ENCODE measurements at regions not wholly inside any gene's neighbourhood (a gene's known extent, or its start where the extent isn't known, plus 50 kb on each side); places are given as distances from the start of the nearest gene placed in this dataset.

DNA sequence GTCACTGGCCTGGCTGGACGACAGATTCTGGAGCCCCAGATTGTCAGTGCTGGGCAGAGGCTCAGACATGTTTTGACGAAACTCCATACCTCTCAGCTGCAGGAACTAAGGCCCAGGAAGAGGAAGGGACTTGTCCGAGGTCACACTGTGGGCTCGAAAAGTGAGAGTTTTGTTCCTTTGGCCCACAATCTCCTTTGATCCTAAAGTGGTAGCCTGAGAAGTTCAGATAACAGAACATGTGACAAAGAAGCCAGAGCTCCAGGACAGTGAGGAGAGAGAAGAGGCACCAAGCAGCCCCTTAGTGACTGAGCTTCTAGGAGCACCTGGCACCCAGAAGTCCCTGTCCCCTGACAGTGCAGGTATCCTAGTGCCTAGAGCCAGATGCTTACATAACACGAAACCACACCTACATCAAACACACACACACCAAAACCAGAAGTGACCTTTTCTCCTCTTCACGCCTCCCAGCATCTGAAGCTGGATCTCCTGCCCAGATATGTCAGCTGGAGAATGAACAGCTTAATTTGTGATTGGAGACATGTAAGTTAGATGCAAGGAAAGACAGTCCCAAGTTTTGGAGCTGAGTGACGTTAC lies 88.9 kb downstream of the ADRB2 start:
- TF ChIP-seq, protein P1, sequence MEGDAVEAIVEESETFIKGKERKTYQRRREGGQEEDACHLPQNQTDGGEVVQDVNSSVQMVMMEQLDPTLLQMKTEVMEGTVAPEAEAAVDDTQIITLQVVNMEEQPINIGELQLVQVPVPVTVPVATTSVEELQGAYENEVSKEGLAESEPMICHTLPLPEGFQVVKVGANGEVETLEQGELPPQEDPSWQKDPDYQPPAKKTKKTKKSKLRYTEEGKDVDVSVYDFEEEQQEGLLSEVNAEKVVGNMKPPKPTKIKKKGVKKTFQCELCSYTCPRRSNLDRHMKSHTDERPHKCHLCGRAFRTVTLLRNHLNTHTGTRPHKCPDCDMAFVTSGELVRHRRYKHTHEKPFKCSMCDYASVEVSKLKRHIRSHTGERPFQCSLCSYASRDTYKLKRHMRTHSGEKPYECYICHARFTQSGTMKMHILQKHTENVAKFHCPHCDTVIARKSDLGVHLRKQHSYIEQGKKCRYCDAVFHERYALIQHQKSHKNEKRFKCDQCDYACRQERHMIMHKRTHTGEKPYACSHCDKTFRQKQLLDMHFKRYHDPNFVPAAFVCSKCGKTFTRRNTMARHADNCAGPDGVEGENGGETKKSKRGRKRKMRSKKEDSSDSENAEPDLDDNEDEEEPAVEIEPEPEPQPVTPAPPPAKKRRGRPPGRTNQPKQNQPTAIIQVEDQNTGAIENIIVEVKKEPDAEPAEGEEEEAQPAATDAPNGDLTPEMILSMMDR (IDR thresholded peaks at IDR 0.05): no peak
- TF ChIP-seq POLR2A (IDR thresholded peaks at IDR 0.05) (no peak), EP300 (IDR thresholded peaks at IDR 0.05; ENCODE audit: low read depth) (no peak)
